Lower leg skin (tissue), 3 donors: ENCODE measurements at regions not wholly inside any gene's neighbourhood (a gene's known extent, or its start where the extent isn't known, plus 50 kb on each side); places are given as distances from the start of the nearest gene placed in this dataset.
"Not testable (repeated sequence)": the region's sequence is repeated elsewhere in the genome, so short reads cannot be mapped to it uniquely, and the experiment has no call there.

Experiments
- POLR2A ChIP-seq, 2 donors: fragments of 450-650 bp; IDR thresholded peaks; one replicate each; pipeline ENCODE4 v1.6.1; 2016 to 2017; ENCODE audit warnings: antibody characterized with exemption in 2 of 2, mild to moderate bottlenecking in 1 of 2, moderate library complexity in 1 of 2
- TF ChIP-seq, protein P1 (sequence below), 3 donors: fragments of 450-650 bp; IDR thresholded peaks; one replicate each; pipeline ENCODE4 v1.5.1; 2016; ENCODE audit warnings: antibody characterized with exemption in 3 of 3, mild to moderate bottlenecking in 3 of 3, moderate library complexity in 2 of 3

DNA sequence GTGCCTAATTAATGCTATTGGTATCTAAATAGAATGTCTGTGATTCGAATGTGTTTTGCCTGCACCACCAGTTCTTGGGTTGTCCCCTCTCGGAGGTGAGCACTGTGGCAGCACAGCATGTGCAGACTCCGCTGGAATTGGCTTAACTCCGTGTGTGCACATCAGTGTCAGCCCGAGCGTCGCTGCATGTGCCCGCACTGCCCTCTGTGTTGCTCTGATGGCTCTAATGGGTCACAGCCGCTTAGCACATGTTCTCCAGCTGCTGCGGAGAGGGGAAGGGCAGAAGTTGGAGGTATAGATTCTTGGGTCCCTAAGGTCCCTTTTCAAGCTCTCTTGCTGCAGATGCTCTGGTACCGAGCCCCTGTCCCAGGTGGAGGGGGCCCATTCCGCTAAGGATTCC, 75.1 kb downstream of the CDRT15L2 start:
- TF ChIP-seq, protein P1, sequence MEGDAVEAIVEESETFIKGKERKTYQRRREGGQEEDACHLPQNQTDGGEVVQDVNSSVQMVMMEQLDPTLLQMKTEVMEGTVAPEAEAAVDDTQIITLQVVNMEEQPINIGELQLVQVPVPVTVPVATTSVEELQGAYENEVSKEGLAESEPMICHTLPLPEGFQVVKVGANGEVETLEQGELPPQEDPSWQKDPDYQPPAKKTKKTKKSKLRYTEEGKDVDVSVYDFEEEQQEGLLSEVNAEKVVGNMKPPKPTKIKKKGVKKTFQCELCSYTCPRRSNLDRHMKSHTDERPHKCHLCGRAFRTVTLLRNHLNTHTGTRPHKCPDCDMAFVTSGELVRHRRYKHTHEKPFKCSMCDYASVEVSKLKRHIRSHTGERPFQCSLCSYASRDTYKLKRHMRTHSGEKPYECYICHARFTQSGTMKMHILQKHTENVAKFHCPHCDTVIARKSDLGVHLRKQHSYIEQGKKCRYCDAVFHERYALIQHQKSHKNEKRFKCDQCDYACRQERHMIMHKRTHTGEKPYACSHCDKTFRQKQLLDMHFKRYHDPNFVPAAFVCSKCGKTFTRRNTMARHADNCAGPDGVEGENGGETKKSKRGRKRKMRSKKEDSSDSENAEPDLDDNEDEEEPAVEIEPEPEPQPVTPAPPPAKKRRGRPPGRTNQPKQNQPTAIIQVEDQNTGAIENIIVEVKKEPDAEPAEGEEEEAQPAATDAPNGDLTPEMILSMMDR (IDR thresholded peaks at IDR 0.05), result not testable (repeated sequence)
- not testable (repeated sequence) for TF ChIP-seq POLR2A (IDR thresholded peaks at IDR 0.05)
